Glutamatergic neuron (in vitro differentiated cells): ENCODE measurements at regions not wholly inside any gene's neighbourhood (a gene's known extent, or its start where the extent isn't known, plus 50 kb on each side); places are given as distances from the start of the nearest gene placed in this dataset.

Source experiments
- DNase-seq: peaks from one replicate; pipeline ENCODE4 v3.0.0; 2022
- H3K27ac Mint-ChIP-seq: one replicate; pipeline ENCODE4 v1.8.0; 2020; ENCODE audit warnings: mild to moderate bottlenecking, mixed read lengths, inconsistent platforms; ENCODE audit not compliant: unreplicated experiment
- H3K27me3 Mint-ChIP-seq: one replicate; pipeline ENCODE4 v1.8.0; 2020; ENCODE audit warnings: mild to moderate bottlenecking, moderate library complexity, mixed read lengths, inconsistent platforms; ENCODE audit not compliant: unreplicated experiment
- H3K36me3 Mint-ChIP-seq: one replicate; pipeline ENCODE4 v1.8.0; 2020; ENCODE audit warnings: mild to moderate bottlenecking, mixed read lengths, inconsistent platforms; ENCODE audit not compliant: unreplicated experiment
- H3K4me1 Mint-ChIP-seq: one replicate; pipeline ENCODE4 v1.8.0; 2020; ENCODE audit warnings: mild to moderate bottlenecking, low read depth, mixed read lengths, inconsistent platforms; ENCODE audit not compliant: unreplicated experiment
- H3K4me3 Mint-ChIP-seq: one replicate; pipeline ENCODE4 v1.8.0; 2020; ENCODE audit warnings: mild to moderate bottlenecking, mixed read lengths, inconsistent platforms; ENCODE audit not compliant: unreplicated experiment
- H3K9me3 Mint-ChIP-seq: one replicate; pipeline ENCODE4 v1.8.0; 2020; ENCODE audit warnings: mild to moderate bottlenecking, moderate library complexity, mixed read lengths, inconsistent platforms; ENCODE audit not compliant: unreplicated experiment
- CTCF ChIP-seq: fragments of 200-600 bp; sonication (generic); IDR thresholded peaks from one replicate; pipeline ENCODE4 v1.5.0; 2021; ENCODE audit not compliant: partially characterized antibody, unreplicated experiment

GRCh38 chr21:21714426-21714825, 716.2 kb downstream of the NCAM2 start:
- H3K4me1 Mint-ChIP-seq, result no peaks in the 10 kb centered on the region
- no peaks in the 10 kb centered on the region for H3K27me3 Mint-ChIP-seq
- H3K9me3 Mint-ChIP-seq, result no peaks in the 10 kb centered on the region
- TF ChIP-seq CTCF, result no peak
- H3K27ac Mint-ChIP-seq, result no peak overlapping the region
- no peaks in the 10 kb centered on the region for H3K36me3 Mint-ChIP-seq
- no peak overlapping the region for H3K4me3 Mint-ChIP-seq
- DNase-seq, result no peak

- no peak overlapping the region for H3K4me3 Mint-ChIP-seq
- no peak for TF ChIP-seq CTCF
- no peaks in the 10 kb centered on the region for H3K4me1 Mint-ChIP-seq
- no peak for DNase-seq
- H3K9me3 Mint-ChIP-seq, result no peaks in the 10 kb centered on the region
- no peaks in the 10 kb centered on the region for H3K36me3 Mint-ChIP-seq
- no peaks in the 10 kb centered on the region for H3K27me3 Mint-ChIP-seq
- H3K27ac Mint-ChIP-seq, result no peak overlapping the region
Measured at GRCh38 chr21:21715266-21715969, 717.2 kb downstream of the NCAM2 start.

GRCh38 chr21:21722731-21723130, 724.5 kb downstream of the NCAM2 start:
- no peak overlapping the region for H3K27ac Mint-ChIP-seq
- no peak for DNase-seq
- H3K4me3 Mint-ChIP-seq, result no peak overlapping the region
- no peaks in the 10 kb centered on the region for H3K36me3 Mint-ChIP-seq
- TF ChIP-seq CTCF, result no peak
- no peaks in the 10 kb centered on the region for H3K4me1 Mint-ChIP-seq
- no peaks in the 10 kb centered on the region for H3K9me3 Mint-ChIP-seq
- no peaks in the 10 kb centered on the region for H3K27me3 Mint-ChIP-seq

GRCh38 chr21:21730512-21730911, 732.3 kb downstream of the NCAM2 start:
- no peaks in the 10 kb centered on the region for H3K36me3 Mint-ChIP-seq
- no peak for DNase-seq
- no peak for TF ChIP-seq CTCF
- no peaks in the 10 kb centered on the region for H3K27me3 Mint-ChIP-seq
- H3K4me3 Mint-ChIP-seq, result no peak overlapping the region
- H3K9me3 Mint-ChIP-seq, result peaks cover 2% of the 10 kb centered on the region
- H3K27ac Mint-ChIP-seq, result no peak overlapping the region
- no peaks in the 10 kb centered on the region for H3K4me1 Mint-ChIP-seq

- H3K4me3 Mint-ChIP-seq, result no peak overlapping the region
- no peaks in the 10 kb centered on the region for H3K36me3 Mint-ChIP-seq
- no peak for TF ChIP-seq CTCF
- DNase-seq, result no peak
- H3K27me3 Mint-ChIP-seq, result no peaks in the 10 kb centered on the region
- peaks cover 2% of the 10 kb centered on the region for H3K9me3 Mint-ChIP-seq
- no peaks in the 10 kb centered on the region for H3K4me1 Mint-ChIP-seq
- H3K27ac Mint-ChIP-seq, result no peak overlapping the region
Measured at GRCh38 chr21:21731626-21732025, 733.4 kb downstream of the NCAM2 start.
